Thyroid gland (tissue), 4 donors: ENCODE measurements at regions not wholly inside any gene's neighbourhood (a gene's known extent, or its start where the extent isn't known, plus 50 kb on each side); places are given as distances from the start of the nearest gene placed in this dataset.

Experiments
- CTCF ChIP-seq, 6 experiments: fragments of 200-600 bp in 3 of 6; fragments of 450-650 bp in 3 of 6; sonication (generic) in 3 of 6; IDR thresholded peaks; one replicate each; pipeline ENCODE4 v1.5.1; 2016 to 2019; ENCODE audit warnings: antibody characterized with exemption in 6 of 6, mild to moderate bottlenecking in 2 of 6, inconsistent platforms in 1 of 6, moderate library complexity in 1 of 6
- POLR2A ChIP-seq, 2 donors: fragments of 450-650 bp; IDR thresholded peaks; one replicate each; pipeline ENCODE4 v1.6.1; 2017; ENCODE audit warnings: antibody characterized with exemption in 2 of 2, mild to moderate bottlenecking in 2 of 2, moderate library complexity in 1 of 2

- no peak for TF ChIP-seq CTCF (IDR thresholded peaks at IDR 0.05)
- no peak for TF ChIP-seq POLR2A (IDR thresholded peaks at IDR 0.05)
These were observed 158.6 kb upstream of the ALDH1B1 start for GRCh38 chr9:38233796-38234355.
